Hepatocyte (in vitro differentiated cells): ENCODE measurements at regions not wholly inside any gene's neighbourhood (a gene's known extent, or its start where the extent isn't known, plus 50 kb on each side); places are given as distances from the start of the nearest gene placed in this dataset.

ENCODE experiments used
- EZH2 ChIP-seq: fragments of 200-600 bp; sonication (generic); IDR thresholded peaks from 2 replicates; pipeline ENCODE4 v1.6.1; 2016; ENCODE audit warnings: antibody characterized with exemption, mild to moderate bottlenecking, borderline replicate concordance
- TF ChIP-seq, protein P1 (sequence below): fragments of 200-600 bp; sonication (generic); IDR thresholded peaks from 2 replicates; pipeline ENCODE4 v1.5.1; 2016; ENCODE audit warnings: antibody characterized with exemption, mild to moderate bottlenecking; ENCODE audit not compliant: poor library complexity

DNA sequence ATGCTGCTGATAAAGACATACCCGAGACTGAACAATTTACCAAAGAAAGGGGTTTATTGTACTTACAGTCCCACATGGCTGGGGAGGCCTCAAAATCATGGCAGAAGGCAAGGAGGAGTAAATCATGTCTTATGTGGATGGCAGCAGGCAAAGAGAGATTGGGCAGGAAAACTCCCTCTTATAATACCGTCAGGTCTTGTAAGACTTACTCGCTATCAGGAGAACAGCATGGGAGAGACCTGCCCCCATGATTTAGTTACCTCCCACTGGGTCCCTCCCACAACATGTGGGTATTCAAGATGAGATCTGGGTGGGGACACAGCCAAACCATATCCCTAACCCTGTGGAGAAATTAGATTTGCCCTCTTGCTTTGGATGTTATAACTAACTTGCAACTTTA lies 1068.0 kb upstream of the ZEB2 start:
- TF ChIP-seq, protein P1, sequence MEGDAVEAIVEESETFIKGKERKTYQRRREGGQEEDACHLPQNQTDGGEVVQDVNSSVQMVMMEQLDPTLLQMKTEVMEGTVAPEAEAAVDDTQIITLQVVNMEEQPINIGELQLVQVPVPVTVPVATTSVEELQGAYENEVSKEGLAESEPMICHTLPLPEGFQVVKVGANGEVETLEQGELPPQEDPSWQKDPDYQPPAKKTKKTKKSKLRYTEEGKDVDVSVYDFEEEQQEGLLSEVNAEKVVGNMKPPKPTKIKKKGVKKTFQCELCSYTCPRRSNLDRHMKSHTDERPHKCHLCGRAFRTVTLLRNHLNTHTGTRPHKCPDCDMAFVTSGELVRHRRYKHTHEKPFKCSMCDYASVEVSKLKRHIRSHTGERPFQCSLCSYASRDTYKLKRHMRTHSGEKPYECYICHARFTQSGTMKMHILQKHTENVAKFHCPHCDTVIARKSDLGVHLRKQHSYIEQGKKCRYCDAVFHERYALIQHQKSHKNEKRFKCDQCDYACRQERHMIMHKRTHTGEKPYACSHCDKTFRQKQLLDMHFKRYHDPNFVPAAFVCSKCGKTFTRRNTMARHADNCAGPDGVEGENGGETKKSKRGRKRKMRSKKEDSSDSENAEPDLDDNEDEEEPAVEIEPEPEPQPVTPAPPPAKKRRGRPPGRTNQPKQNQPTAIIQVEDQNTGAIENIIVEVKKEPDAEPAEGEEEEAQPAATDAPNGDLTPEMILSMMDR: no peak
- TF ChIP-seq EZH2: no peak
